ENCODE measurements at regions not wholly inside any gene's neighbourhood (a gene's known extent, or its start where the extent isn't known, plus 50 kb on each side); places are given as distances from the start of the nearest gene placed in this dataset.

- H3K27ac ChIP-seq: no peak overlapping the region
- no peak for TF ChIP-seq CTCF (IDR thresholded peaks at IDR 0.05; ENCODE audit: low read depth, low read length)
- H3K4me3 ChIP-seq (ENCODE audit: low read depth, low read length): no peak overlapping the region
- no peak for DNase-seq
- no peaks in the 10 kb centered on the region for H3K9me3 ChIP-seq (ENCODE audit: severe bottlenecking)
- no peaks in the 10 kb centered on the region for H3K36me3 ChIP-seq
- H3K27me3 ChIP-seq (ENCODE audit: insufficient read depth, low read depth, severe bottlenecking): peaks cover 9% of the 10 kb centered on the region
Observed at GRCh38 chrX:20988804-20989203, 385.4 kb upstream of the CNKSR2 start.

DNA sequence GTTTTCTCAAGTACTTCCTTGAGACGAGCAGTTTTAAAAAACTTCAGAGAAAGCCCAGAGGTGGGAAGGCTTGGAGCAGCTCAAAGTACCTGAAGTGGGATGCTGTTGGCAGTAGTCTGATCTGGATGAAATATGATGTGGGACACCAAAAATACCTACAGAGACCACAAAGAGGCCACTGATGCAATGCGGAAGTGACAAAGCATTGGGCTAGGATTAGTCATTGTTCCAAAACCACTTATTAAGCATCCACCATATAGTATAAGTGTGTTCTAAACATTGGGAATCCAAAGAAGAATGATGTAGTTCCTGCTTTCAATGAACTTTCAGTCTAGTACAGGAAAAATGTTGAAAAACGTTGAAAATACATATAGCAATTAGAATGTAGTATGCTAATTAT is 386.1 kb upstream of the CNKSR2 start:
- Histone ChIP-seq H3K27ac (no peak overlapping the region), H3K9me3 (ENCODE audit: severe bottlenecking) (no peaks in the 10 kb centered on the region), H3K4me3 (ENCODE audit: low read depth, low read length) (no peak overlapping the region), H3K27me3 (ENCODE audit: insufficient read depth, low read depth, severe bottlenecking) (peaks cover 6% of the 10 kb centered on the region), H3K36me3 (no peaks in the 10 kb centered on the region)
- no peak for DNase-seq
- TF ChIP-seq CTCF (IDR thresholded peaks at IDR 0.05; ENCODE audit: low read depth, low read length): no peak

GRCh38 chrX:20980426-20980825 is 393.8 kb upstream of the CNKSR2 start:
- H3K27ac ChIP-seq: no peak overlapping the region
- no peaks in the 10 kb centered on the region for H3K9me3 ChIP-seq (ENCODE audit: severe bottlenecking)
- no peaks in the 10 kb centered on the region for H3K36me3 ChIP-seq
- no peak for TF ChIP-seq CTCF (IDR thresholded peaks at IDR 0.05; ENCODE audit: low read depth, low read length)
- peaks cover 34% of the 10 kb centered on the region for H3K27me3 ChIP-seq (ENCODE audit: insufficient read depth, low read depth, severe bottlenecking)
- H3K4me3 ChIP-seq (ENCODE audit: low read depth, low read length): no peak overlapping the region
- no peak for DNase-seq

GRCh38 chrX:20974326-20974725 is 399.9 kb upstream of the CNKSR2 start:
- no peak for DNase-seq
- H3K27ac ChIP-seq: no peak overlapping the region
- no peak for TF ChIP-seq CTCF (IDR thresholded peaks at IDR 0.05; ENCODE audit: low read depth, low read length)

DNA sequence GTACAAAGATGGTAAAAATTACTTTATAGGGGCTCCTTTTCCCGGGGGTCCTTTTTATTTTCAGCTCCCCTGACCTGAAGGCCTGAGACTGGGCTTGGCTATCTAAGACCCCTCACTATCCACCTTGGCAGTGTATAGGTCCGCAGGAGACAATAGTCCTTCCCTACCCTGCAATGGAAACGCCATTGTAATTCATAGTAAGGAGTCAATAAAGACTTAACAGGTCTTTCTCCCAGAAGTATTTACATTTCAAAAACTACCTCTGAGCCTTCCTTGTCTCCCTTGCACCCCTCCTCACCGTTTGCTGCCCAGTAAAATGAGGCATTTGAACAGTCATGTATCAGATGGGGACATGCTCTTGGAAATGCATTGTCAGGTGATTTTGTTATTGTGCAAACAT is 401.2 kb upstream of the CNKSR2 start:
- no peaks in the 10 kb centered on the region for H3K36me3 ChIP-seq
- no peak overlapping the region for H3K27ac ChIP-seq
- H3K27me3 ChIP-seq (ENCODE audit: insufficient read depth, low read depth, severe bottlenecking): peaks cover 21% of the 10 kb centered on the region
- no peak for TF ChIP-seq CTCF (IDR thresholded peaks at IDR 0.05; ENCODE audit: low read depth, low read length)
- DNase-seq: no peak
- no peak overlapping the region for H3K4me3 ChIP-seq (ENCODE audit: low read depth, low read length)
- no peaks in the 10 kb centered on the region for H3K9me3 ChIP-seq (ENCODE audit: severe bottlenecking)

More at GRCh38 chrX:20974326-20974725, 399.9 kb upstream of the CNKSR2 start:
- Histone ChIP-seq H3K4me3 (ENCODE audit: low read depth, low read length) (no peak overlapping the region), H3K9me3 (ENCODE audit: severe bottlenecking) (no peaks in the 10 kb centered on the region), H3K36me3 (no peaks in the 10 kb centered on the region), H3K27me3 (ENCODE audit: insufficient read depth, low read depth, severe bottlenecking) (peaks cover 30% of the 10 kb centered on the region)

- DNase-seq: no peak
- no peaks in the 10 kb centered on the region for H3K9me3 ChIP-seq (ENCODE audit: severe bottlenecking)
- no peaks in the 10 kb centered on the region for H3K36me3 ChIP-seq
- TF ChIP-seq CTCF (IDR thresholded peaks at IDR 0.05; ENCODE audit: low read depth, low read length): no peak
- peaks cover 14% of the 10 kb centered on the region for H3K27me3 ChIP-seq (ENCODE audit: insufficient read depth, low read depth, severe bottlenecking)
- H3K27ac ChIP-seq: no peak overlapping the region
- no peak overlapping the region for H3K4me3 ChIP-seq (ENCODE audit: low read depth, low read length)
Observed at GRCh38 chrX:20971250-20971649, 403.0 kb upstream of the CNKSR2 start.

All from WERI-Rb-1 (cell line).